HUDEP-2 (cell line): ENCODE measurements at regions not wholly inside any gene's neighbourhood (a gene's known extent, or its start where the extent isn't known, plus 50 kb on each side); places are given as distances from the start of the nearest gene placed in this dataset.

Source experiments
- DNase-seq, 76 experiments: peaks; one replicate each; lab custom pipeline; 2025; ENCODE audit not compliant: unreplicated experiment in 76 of 76; lab: John Stamatoyannopoulos, UW

- peak in 1 of 76 experiments; percentile 0 for DNase-seq
Measured at GRCh38 chr4:11271263-11271662, 157.4 kb downstream of the HS3ST1 start.

DNA sequence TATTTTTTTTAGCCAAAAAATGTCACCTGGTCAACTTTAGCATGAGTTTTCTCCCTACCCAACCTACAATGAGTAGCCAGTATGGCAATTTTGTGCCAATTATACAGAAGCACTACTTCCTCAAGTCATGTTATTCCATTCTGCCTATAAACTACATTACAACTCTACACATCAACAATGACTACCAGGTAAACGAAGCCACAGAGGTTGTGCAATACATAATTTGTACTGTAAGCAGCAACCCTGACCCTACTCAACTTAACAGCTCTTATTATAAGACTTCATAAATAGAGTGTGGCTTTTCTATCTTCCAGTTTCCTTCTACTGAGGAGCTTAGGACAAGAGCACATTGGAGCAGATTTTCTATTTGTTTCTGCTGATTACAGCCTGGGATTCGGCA lies 160.5 kb downstream of the HS3ST1 start:
- DNase-seq: no peak

- DNase-seq: no peak
Measured at GRCh38 chr4:11264841-11265240, 163.9 kb downstream of the HS3ST1 start.

GRCh38 chr4:11264346-11264745 lies 164.3 kb downstream of the HS3ST1 start:
- DNase-seq: no peak

DNA sequence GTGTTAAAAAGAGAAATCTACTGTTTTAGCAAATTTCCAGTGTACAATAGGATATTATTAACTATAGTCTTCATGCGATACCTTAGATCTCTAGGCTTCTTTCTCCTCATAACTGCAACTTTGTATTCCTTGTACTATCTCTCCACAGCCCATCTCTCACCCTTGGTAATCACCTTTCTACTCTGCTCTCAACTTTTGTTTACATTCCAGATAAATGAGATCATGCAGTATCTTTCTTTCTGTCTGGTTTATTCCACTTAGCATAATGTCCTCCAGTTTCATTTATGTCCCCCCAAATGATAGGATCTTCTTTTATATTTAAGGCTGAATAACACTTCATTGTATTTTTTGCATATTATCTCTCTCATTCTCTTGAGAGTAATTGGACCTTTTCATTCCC lies 165.5 kb downstream of the HS3ST1 start:
- no peak for DNase-seq

DNA sequence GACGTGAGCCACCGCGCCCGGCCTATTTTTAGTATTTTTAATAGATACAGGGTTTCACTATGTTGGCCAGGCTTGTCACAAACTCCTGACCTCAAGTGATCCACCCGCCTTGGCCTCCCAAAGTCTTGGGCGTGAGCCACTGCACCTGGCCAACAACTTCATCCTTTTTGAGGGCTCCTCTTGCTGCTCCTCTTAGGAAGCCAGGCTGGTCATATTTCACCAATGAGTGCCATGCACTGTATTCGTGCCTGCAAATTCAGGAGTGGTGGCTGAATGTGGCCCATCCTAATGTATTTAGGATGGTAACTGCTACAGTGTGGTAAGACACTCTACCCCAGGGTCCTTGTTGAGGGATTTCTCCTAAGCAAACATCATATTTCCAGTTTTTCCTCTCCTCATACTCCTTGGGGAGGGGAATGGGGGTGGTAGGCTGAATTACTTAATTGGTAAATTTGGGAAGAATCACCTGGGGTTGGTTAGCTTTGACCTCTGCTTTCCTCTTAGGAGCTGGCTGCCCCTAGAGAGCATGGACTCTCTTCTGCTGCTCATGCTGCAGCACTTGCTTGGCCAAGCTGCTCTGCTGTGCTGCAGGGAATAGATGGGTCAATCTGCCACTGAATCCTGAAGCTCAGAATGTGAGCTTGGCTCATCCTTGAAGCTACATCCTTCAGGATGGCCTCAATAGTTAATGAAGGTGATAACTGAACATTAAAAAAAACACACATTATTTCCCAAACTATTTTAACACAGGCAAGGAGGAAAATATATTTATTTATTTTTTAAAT lies 167.4 kb downstream of the HS3ST1 start:
- DNase-seq: no peak

- no peak for DNase-seq
Measured at GRCh38 chr4:11259837-11260236, 168.9 kb downstream of the HS3ST1 start.

- peak in 1 of 76 experiments; percentile 2 for DNase-seq
Measured at GRCh38 chr4:11252149-11252548, 176.5 kb downstream of the HS3ST1 start.

- no peak for DNase-seq
Measured at GRCh38 chr4:11250510-11250909, 178.2 kb downstream of the HS3ST1 start.

- DNase-seq: no peak
Measured at GRCh38 chr4:11232015-11232414, 196.7 kb downstream of the HS3ST1 start.

DNA sequence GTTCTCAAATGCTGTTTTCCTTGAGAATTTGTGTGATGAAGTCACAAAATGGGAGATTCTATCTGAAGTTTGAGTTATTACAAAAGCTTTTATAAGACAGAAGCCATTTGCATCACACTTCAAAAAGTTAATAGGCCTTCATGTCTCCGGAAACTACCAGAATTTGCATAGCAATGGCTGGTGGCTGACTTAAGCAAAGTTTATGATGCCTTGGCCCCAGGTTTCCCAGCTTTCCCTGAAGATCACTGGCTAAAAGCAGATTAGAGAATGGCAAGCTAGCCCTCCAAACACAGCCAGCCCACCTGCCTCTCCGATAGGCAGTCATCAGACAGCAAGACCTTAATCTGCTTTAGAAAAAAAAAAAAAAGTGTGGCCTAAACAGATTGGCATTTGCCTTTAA lies 197.8 kb downstream of the HS3ST1 start:
- DNase-seq: no peak

DNA sequence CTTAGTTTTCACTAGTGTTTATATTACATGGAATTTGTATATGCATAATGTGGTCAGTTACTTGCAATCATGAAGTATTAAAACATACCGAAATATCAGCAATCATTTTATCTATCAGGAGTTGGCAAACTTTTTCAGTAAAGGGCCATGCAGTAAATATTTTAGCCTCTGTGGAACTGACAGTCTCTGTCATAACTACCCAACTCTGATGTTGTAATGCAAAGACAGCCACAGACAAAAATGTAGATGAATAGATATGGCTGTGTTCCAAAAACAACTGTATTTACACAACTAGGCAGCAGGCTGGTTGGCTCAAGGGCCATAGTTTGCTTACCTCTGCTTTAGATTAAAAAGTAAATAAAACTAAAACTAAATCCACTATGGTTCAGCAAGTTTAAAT lies 200.2 kb downstream of the HS3ST1 start:
- DNase-seq: no peak

DNA sequence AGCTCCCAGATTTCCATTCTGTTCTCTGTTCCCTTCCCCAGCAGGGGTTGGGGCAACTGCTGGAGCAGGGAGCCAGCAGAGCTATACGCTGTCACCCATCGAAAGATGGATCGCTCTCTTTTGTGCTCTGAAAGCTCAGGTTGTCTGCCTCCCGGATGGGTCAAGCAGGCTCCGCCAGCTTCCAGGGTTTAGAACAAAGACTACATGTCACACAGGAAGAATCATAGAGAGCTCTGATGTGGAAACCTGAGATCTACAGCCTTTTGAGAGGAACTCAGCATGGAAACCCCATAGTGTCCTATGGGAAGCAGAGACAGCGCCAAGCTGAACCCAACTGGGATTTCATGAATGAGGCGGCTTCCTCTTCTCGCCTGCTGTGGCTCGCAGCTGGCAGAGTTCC lies 205.4 kb downstream of the HS3ST1 start:
- no peak for DNase-seq

GRCh38 chr4:11218692-11219091 lies 210.0 kb downstream of the HS3ST1 start:
- no peak for DNase-seq

DNA sequence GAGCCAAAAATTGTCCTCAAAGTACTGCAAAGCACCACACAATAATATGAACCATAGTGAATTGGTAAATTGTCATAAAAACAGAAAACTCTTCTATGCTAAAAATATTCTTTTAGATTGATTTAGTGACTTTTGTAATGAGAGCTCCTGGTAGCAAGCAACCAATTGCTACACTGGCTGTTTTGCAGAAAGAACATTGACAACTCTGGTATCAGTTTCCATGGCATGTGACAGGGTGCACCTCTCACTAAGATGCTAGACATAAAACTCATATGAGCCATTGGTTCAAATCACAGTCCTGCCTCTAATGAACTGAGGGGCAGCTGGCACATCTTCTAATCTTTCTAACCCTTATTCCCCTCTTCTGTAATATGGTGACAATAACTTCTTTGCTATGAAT lies 212.2 kb downstream of the HS3ST1 start:
- DNase-seq: no peak

GRCh38 chr4:11214281-11214680 lies 214.4 kb downstream of the HS3ST1 start:
- no peak for DNase-seq

DNA sequence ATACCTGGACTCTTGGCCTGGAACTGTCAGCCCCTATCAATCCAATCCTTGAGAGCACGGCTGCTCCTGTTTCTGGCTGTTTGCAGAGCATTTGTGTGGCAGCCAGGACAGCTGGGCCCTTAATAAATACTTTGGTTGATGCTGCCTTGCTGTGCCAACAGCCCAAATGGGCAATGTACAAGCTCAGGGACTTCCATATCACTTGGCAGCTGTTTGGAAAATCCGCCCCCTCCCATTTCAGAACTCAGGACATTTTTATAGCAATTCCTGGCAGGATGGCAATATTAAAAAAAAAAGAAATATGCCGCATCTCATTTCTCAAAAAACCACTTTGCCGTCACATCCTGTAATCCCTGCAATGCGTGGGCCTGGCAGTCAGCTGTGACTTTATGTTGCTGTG lies 218.9 kb downstream of the HS3ST1 start:
- DNase-seq: no peak

DNA sequence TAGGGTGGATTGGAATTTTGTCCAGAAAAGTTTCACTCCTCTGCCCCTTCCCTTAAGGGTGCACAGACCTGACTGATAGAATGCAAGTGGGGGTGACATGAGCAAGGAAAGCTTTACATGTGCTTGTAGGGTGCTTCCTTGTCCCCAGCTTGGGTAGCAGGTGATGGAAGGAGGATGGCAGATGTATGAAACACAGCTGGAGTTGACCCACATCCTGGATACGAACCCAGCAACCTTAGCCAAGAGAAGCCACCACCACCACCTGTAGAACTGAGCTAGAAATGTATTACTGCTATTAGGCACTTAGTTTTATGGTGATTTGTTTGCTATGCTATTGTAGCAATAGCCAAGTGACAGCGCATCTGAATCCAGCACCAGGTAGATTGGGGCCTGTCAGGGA lies 227.4 kb downstream of the HS3ST1 start:
- no peak for DNase-seq

GRCh38 chr4:11198516-11199305 lies 230.0 kb downstream of the HS3ST1 start:
- no peak for DNase-seq

GRCh38 chr4:11197631-11198341 lies 230.9 kb downstream of the HS3ST1 start:
- no peak for DNase-seq

DNA sequence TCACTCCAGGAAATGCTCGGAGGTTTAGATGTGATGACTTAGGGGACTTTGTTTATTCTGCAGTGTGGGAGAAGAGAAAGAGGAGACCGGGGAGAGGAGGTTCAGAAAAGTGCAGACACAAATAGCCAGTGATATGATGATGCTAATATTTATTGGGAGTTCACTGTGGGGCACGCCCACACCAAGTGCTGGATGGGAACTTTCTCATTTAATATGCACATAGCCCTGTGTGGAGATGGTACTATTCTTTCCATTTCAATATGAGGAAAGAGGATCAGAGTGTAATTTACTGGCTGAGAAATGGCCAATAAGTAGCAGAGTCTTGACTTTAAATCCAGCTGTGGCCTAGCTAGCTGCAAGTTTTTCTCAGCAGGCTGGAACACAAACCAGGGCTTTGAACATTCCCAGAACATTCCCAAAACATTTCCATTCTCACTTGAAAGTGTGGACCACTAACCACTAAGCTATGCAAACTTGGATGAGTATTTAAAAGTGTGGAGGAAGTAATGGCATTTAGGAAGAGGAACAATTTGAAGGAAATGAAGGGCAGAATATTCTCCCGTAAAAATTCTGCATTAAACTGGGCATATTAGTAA lies 231.7 kb downstream of the HS3ST1 start:
- no peak for DNase-seq
